ENCODE measurements at regions not wholly inside any gene's neighbourhood (a gene's known extent, or its start where the extent isn't known, plus 50 kb on each side); places are given as distances from the start of the nearest gene placed in this dataset.

DNA sequence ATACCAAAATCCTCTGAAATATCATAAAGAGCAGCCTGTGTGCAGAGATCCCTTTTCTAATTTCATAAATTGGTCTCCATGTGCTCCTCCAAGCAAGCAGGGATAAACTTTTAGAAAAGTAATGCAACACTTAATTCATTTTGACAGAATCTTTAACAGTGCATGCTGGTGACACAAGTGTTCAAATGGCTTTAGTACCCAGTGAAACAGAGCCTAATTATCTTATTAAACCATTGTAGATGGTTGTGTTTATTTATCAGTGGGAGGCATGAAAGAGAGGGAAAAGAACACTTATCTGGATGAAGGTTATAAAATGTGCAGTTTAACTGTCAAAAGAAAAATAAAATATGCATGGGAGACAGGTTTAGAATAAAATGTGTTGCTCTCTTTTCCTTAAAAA lies 945.0 kb upstream of the PCDH20 start:
- TF ChIP-seq, protein P1, sequence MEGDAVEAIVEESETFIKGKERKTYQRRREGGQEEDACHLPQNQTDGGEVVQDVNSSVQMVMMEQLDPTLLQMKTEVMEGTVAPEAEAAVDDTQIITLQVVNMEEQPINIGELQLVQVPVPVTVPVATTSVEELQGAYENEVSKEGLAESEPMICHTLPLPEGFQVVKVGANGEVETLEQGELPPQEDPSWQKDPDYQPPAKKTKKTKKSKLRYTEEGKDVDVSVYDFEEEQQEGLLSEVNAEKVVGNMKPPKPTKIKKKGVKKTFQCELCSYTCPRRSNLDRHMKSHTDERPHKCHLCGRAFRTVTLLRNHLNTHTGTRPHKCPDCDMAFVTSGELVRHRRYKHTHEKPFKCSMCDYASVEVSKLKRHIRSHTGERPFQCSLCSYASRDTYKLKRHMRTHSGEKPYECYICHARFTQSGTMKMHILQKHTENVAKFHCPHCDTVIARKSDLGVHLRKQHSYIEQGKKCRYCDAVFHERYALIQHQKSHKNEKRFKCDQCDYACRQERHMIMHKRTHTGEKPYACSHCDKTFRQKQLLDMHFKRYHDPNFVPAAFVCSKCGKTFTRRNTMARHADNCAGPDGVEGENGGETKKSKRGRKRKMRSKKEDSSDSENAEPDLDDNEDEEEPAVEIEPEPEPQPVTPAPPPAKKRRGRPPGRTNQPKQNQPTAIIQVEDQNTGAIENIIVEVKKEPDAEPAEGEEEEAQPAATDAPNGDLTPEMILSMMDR (conservative IDR thresholded peaks at IDR 0.05), result no peak
- no peak for TF ChIP-seq ZFX (IDR thresholded peaks at IDR 0.05)

Data from C4-2B (cell line).